ENCODE measurements at regions not wholly inside any gene's neighbourhood (a gene's known extent, or its start where the extent isn't known, plus 50 kb on each side); places are given as distances from the start of the nearest gene placed in this dataset.

- TF ChIP-seq POLR2A (IDR thresholded peaks at IDR 0.05) (no peak), CTCF (IDR thresholded peaks at IDR 0.05) (no peak)
These were observed 494.1 kb downstream of the ZNF385D start for GRCh38 chr3:21256932-21257331.

Measured in thyroid gland (tissue), 4 donors.